Upper lobe of left lung (tissue), 4 donors: ENCODE measurements at regions not wholly inside any gene's neighbourhood (a gene's known extent, or its start where the extent isn't known, plus 50 kb on each side); places are given as distances from the start of the nearest gene placed in this dataset.

Experiments
- EP300 ChIP-seq, 4 donors: sonication (generic); formaldehyde crosslinking; IDR thresholded peaks; one replicate each; pipeline ENCODE4 v1.5.1; 2017; ENCODE audit warnings: antibody characterized with exemption in 4 of 4, control low read depth in 2 of 4
- POLR2A ChIP-seq, 4 donors: fragments of 450-650 bp; IDR thresholded peaks; one replicate each; pipeline ENCODE4 v1.5.1; 2016 to 2017; ENCODE audit warnings: antibody characterized with exemption in 4 of 4, mild to moderate bottlenecking in 2 of 4
- POLR2AphosphoS5 ChIP-seq, 2 donors: sonication (generic); formaldehyde crosslinking; IDR thresholded peaks; one replicate each; pipeline ENCODE4 v1.5.1; 2017; ENCODE audit warnings: antibody characterized with exemption in 2 of 2
- TF ChIP-seq, protein P1 (sequence below), 6 experiments: fragments of 450-650 bp in 4 of 6; fragments of 200-600 bp in 2 of 6; sonication (generic) in 2 of 6; IDR thresholded peaks; one replicate each; pipeline ENCODE4 v1.5.1; 2016 to 2019; ENCODE audit warnings: antibody characterized with exemption in 6 of 6

DNA sequence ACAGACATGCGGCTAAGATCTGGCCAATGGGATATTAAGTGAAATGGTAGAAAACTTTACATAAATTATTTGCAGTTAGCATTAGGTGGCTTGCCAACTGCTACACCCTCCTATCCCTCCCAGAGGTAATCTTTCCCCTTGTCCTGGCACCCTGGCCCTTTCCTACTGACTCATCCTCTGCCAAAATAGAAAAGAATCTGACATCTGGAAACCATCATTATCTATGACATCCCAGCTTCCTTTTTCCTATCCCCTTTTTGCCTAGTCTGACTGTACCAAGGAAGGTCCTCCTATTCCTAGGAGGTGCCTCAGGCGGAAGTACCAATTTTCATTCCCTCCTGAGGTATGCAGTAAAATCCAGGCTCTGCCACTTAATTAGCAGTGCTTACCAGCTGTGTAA, 163.6 kb upstream of the KLF3 start:
- TF ChIP-seq, protein P1, sequence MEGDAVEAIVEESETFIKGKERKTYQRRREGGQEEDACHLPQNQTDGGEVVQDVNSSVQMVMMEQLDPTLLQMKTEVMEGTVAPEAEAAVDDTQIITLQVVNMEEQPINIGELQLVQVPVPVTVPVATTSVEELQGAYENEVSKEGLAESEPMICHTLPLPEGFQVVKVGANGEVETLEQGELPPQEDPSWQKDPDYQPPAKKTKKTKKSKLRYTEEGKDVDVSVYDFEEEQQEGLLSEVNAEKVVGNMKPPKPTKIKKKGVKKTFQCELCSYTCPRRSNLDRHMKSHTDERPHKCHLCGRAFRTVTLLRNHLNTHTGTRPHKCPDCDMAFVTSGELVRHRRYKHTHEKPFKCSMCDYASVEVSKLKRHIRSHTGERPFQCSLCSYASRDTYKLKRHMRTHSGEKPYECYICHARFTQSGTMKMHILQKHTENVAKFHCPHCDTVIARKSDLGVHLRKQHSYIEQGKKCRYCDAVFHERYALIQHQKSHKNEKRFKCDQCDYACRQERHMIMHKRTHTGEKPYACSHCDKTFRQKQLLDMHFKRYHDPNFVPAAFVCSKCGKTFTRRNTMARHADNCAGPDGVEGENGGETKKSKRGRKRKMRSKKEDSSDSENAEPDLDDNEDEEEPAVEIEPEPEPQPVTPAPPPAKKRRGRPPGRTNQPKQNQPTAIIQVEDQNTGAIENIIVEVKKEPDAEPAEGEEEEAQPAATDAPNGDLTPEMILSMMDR (IDR thresholded peaks at IDR 0.05): no peak
- TF ChIP-seq POLR2A (IDR thresholded peaks at IDR 0.05) (no peak), POLR2AphosphoS5 (IDR thresholded peaks at IDR 0.05) (no peak), EP300 (IDR thresholded peaks at IDR 0.05) (no peak)
